T-helper 9 cell (primary cell): ENCODE measurements at regions not wholly inside any gene's neighbourhood (a gene's known extent, or its start where the extent isn't known, plus 50 kb on each side); places are given as distances from the start of the nearest gene placed in this dataset.
"Not testable (repeated sequence)": the region's sequence is repeated elsewhere in the genome, so short reads cannot be mapped to it uniquely, and the experiment has no call there.

Experiments
- DNase-seq: peaks from one replicate; pipeline ENCODE4 v3.0.0-alpha.2; 2020

- DNase-seq, result no peak
Observed at GRCh38 chr7:149682038-149682437, 91.3 kb downstream of the ZNF467 start.

- DNase-seq, result no peak
Observed at GRCh38 chr7:149681274-149681673, 92.1 kb downstream of the ZNF467 start.

- DNase-seq, result no peak
Observed at GRCh38 chr7:149680331-149681025, 92.9 kb downstream of the ZNF467 start.

GRCh38 chr7:149674728-149675385 lies 98.5 kb downstream of the ZNF467 start:
- not testable (repeated sequence) for DNase-seq

- DNase-seq, result no peak
Observed at GRCh38 chr7:149673006-149673405, 100.4 kb downstream of the ZNF467 start.

- DNase-seq, result no peak
Observed at GRCh38 chr7:149670288-149670687, 103.1 kb downstream of the ZNF467 start.

- DNase-seq, result no peak
Observed at GRCh38 chr7:149669121-149669818, 104.1 kb downstream of the ZNF467 start.

- DNase-seq, result no peak
Observed at GRCh38 chr7:149666360-149666945, 106.9 kb downstream of the ZNF467 start.

- DNase-seq, result not testable (repeated sequence)
Observed at GRCh38 chr7:149665618-149666017, 107.8 kb downstream of the ZNF467 start.

- no peak for DNase-seq
Observed at GRCh38 chr7:149664666-149665065, 108.7 kb downstream of the ZNF467 start.

GRCh38 chr7:149664176-149664575 lies 109.2 kb downstream of the ZNF467 start:
- DNase-seq, result no peak

GRCh38 chr7:149662591-149663095 lies 110.7 kb downstream of the ZNF467 start:
- peak; percentile 55 for DNase-seq

- DNase-seq, result no peak
Observed at GRCh38 chr7:149655784-149656183, 117.6 kb downstream of the ZNF467 start.

- no peak for DNase-seq
Observed at GRCh38 chr7:149654588-149654987, 118.8 kb downstream of the ZNF467 start.

- DNase-seq, result not testable (repeated sequence)
Observed at GRCh38 chr7:149650190-149650589, 123.2 kb downstream of the ZNF467 start.

- DNase-seq, result no peak
Observed at GRCh38 chr7:149644754-149645153, 128.6 kb downstream of the ZNF467 start.

- DNase-seq, result no peak
Observed at GRCh38 chr7:149642589-149642988, 130.8 kb downstream of the ZNF467 start.

- no peak for DNase-seq
Observed at GRCh38 chr7:149638566-149639320, 134.6 kb downstream of the ZNF467 start.

- DNase-seq, result no peak
Observed at GRCh38 chr7:149637911-149638565, 135.3 kb downstream of the ZNF467 start.

- DNase-seq, result no peak
Observed at GRCh38 chr7:149635561-149636329, 137.6 kb downstream of the ZNF467 start.
